GM12878 (cell line): ENCODE measurements at regions not wholly inside any gene's neighbourhood (a gene's known extent, or its start where the extent isn't known, plus 50 kb on each side); places are given as distances from the start of the nearest gene placed in this dataset.

ENCODE experiments used
- ATAC-seq: fragments of 200-7000 bp; cut with Tn5 transposase; 3 replicates; pipeline ENCODE4 v1.9.1; 2020; ENCODE audit warnings: mild to moderate bottlenecking, moderate library complexity
- BruUV-seq: library from RNA; stranded (reverse); fragments of 400-500 nt; replicated peaks from 2 replicates; lab custom pipeline; 2021; lab: Mats Ljungman, UMichigan
- CTCF ChIA-PET: fragments of 300-600 bp; sonication (Branson Sonifier 250); formaldehyde crosslinking; extraction: SDS; loops from one replicate; lab custom pipeline; 2021; ENCODE audit warnings: inconsistent platforms; lab: Yijun Ruan, JAX
- POLR2A ChIA-PET: fragments of 350-600 bp; formaldehyde crosslinking; extraction: SDS; loops from one replicate; lab custom pipeline; 2021; ENCODE audit warnings: inconsistent platforms; lab: Charles Lee
- RAD21 ChIA-PET: fragments of 300-600 bp; sonication (Branson Sonifier 250); formaldehyde crosslinking; loops from one replicate; lab custom pipeline; 2023; ENCODE audit warnings: antibody characterized with exemption; ENCODE audit not compliant: unreplicated experiment; lab: Charles Lee
- SMC1A ChIA-PET: fragments of 300-600 bp; sonication (Branson Sonifier 250); formaldehyde crosslinking; loops from one replicate; lab custom pipeline; 2023; ENCODE audit not compliant: unreplicated experiment, uncharacterized antibody; lab: Charles Lee
- DNase-seq: peaks from one replicate; pipeline ENCODE4 v3.0.0-alpha.2; 2011; ENCODE audit warnings: low read depth, low spot score
- FAIRE-seq: peaks from 3 replicates; lab custom pipeline; 2011; peaks lifted over from hg19 to GRCh38; lab: Jason Lieb, UNC
- H2AFZ ChIP-seq: 2 replicates; pipeline ENCODE4 v1.6.0; 2011; ENCODE audit warnings: low read depth, low read length, control low read depth; ENCODE audit not compliant: control insufficient read depth
- H3K27ac ChIP-seq: 2 replicates; pipeline ENCODE4 v1.5.1; 2011; ENCODE audit warnings: control low read depth; ENCODE audit not compliant: control insufficient read depth, insufficient read depth
- H3K27me3 ChIP-seq, 2 experiments: replicated peaks in 1 of 2; 2 replicates each; pipeline versions ENCODE4 v1.6.0 to v1.6.1; 2011; ENCODE audit warnings: low read length in 1 of 2; ENCODE audit not compliant: control insufficient read depth in 2 of 2, insufficient read depth in 2 of 2
- H3K36me3 ChIP-seq, 2 experiments: 2 replicates each; pipeline ENCODE4 v1.5.1; 2011; ENCODE audit warnings: low read length in 1 of 2; ENCODE audit not compliant: control insufficient read depth in 2 of 2, insufficient read depth in 2 of 2
- H3K4me1 ChIP-seq: 2 replicates; pipeline ENCODE4 v1.6.1; 2011; ENCODE audit warnings: mild to moderate bottlenecking, low read length, moderate library complexity, mixed read lengths; ENCODE audit not compliant: control insufficient read depth, insufficient read depth
- H3K4me2 ChIP-seq: 2 replicates; pipeline ENCODE4 v1.6.0; 2011; ENCODE audit warnings: control low read depth; ENCODE audit not compliant: control insufficient read depth, insufficient read depth
- H3K4me3 ChIP-seq: fragments of 200-600 bp; sonication (generic); 2 replicates; pipeline ENCODE4 v1.5.1; 2016
- H3K79me2 ChIP-seq: 2 replicates; pipeline ENCODE4 v1.6.0; 2011; ENCODE audit warnings: low read length; ENCODE audit not compliant: control insufficient read depth, insufficient read depth
- H3K9ac ChIP-seq: 2 replicates; pipeline ENCODE4 v1.8.0; 2011; ENCODE audit warnings: low read length, control low read depth, mixed read lengths; ENCODE audit not compliant: control insufficient read depth, insufficient read depth
- H3K9me3 ChIP-seq: replicated peaks from 3 replicates; pipeline ENCODE4 v1.5.1; 2011; ENCODE audit warnings: mild to moderate bottlenecking, low read length; ENCODE audit not compliant: control insufficient read depth, insufficient read depth
- H4K20me1 ChIP-seq: 2 replicates; pipeline ENCODE4 v1.6.0; 2011; ENCODE audit not compliant: control insufficient read depth, insufficient read depth
- ELK1 ChIP-seq: IDR thresholded peaks from 2 replicates; pipeline ENCODE4 v1.6.1; 2012; ENCODE audit warnings: low read depth, low read length, improper control_type of control experiment
- GABPA ChIP-seq: IDR thresholded peaks from 2 replicates; pipeline ENCODE4 v1.6.1; 2014; ENCODE audit warnings: antibody characterized with exemption, low read depth, mild to moderate bottlenecking, inconsistent platforms
- IKZF2 ChIP-seq, 2 experiments: fragments of 450-650 bp; IDR thresholded peaks; 2 replicates each; pipeline ENCODE4 v1.6.1; 2017; ENCODE audit warnings: mild to moderate bottlenecking in 2 of 2, moderate library complexity in 2 of 2
- KAT2A ChIP-seq: conservative IDR thresholded peaks from 2 replicates; pipeline ENCODE4 v1.6.1; 2011; ENCODE audit warnings: low read depth, low read length; ENCODE audit not compliant: control insufficient read depth
- NKRF ChIP-seq: fragments of 450-650 bp; conservative IDR thresholded peaks from 2 replicates; pipeline ENCODE4 v1.6.1; 2017; ENCODE audit warnings: mild to moderate bottlenecking, moderate library complexity
- PML ChIP-seq: IDR thresholded peaks from 2 replicates; pipeline ENCODE4 v1.6.1; 2012; ENCODE audit warnings: low read length, inconsistent platforms
- SP1 ChIP-seq: IDR thresholded peaks from one replicate; pipeline ENCODE4 v1.6.1; 2011; ENCODE audit warnings: low read depth, low read length
- SRF ChIP-seq, 2 experiments: IDR thresholded peaks; 2 replicates each; pipeline ENCODE4 v1.6.1; 2011; ENCODE audit warnings: low read depth in 2 of 2, low read length in 2 of 2, mild to moderate bottlenecking in 1 of 2, moderate library complexity in 1 of 2
- STAT1 ChIP-seq: fragments of 450-650 bp; conservative IDR thresholded peaks from 2 replicates; pipeline ENCODE4 v1.6.1; 2014; ENCODE audit warnings: antibody characterized with exemption, mild to moderate bottlenecking
- ZNF687 ChIP-seq: fragments of 450-650 bp; IDR thresholded peaks from 2 replicates; pipeline ENCODE4 v1.6.1; 2017; ENCODE audit warnings: mild to moderate bottlenecking, moderate library complexity
- WGBS: methylation state at CpG from one replicate; pipeline ENCODE4 v1.1.6; 2016; ENCODE audit warnings: low lambda C conversion rate; ENCODE audit not compliant: insufficient replicate concordance, insufficient coverage; ENCODE audit errors: missing lambda C conversion rate; 5-methylcytosine and 5-hydroxymethylcytosine counted together
- in situ Hi-C: fragments of 300-500 bp; cut with MboI; formaldehyde crosslinking; loops from 9 replicates; pipeline ENCODE4 v1.14.3; 2018; ENCODE audit warnings: mixed read lengths
- intact Hi-C: fragments of 100-400 bp; cut with micrococcal nuclease; formaldehyde crosslinking; loops from one replicate; pipeline ENCODE4 v1.14.2; 2022; ENCODE audit not compliant: unreplicated experiment

GRCh38 chr2:153197402-153198386 is 280.9 kb downstream of the RPRM start (continued):
- TF ChIP-seq IKZF2 (IDR thresholded peaks at IDR 0.05) (no peak), GABPA (no peak), SP1 (no peak), KAT2A (no peak), SRF (IDR thresholded peaks at IDR 0.05; ENCODE audit: low read depth in 2 of 2, low read length in 2 of 2) (no peak)

- Histone ChIP-seq H3K9ac (no peak overlapping the region), H2AFZ (no peak overlapping the region), H3K27me3 (no peaks in the 10 kb centered on the region), H3K4me3 (no peak overlapping the region), H3K4me2 (no peak overlapping the region), H3K9me3 (no peaks in the 10 kb centered on the region), H3K27ac (no peak overlapping the region), H3K79me2 (no peaks in the 10 kb centered on the region), H3K36me3 (no peaks in the 10 kb centered on the region), H3K4me1 (no peaks in the 10 kb centered on the region), H4K20me1 (no peaks in the 10 kb centered on the region)
- CTCF ChIA-PET, result no interaction called here
- no peak for ATAC-seq
- SMC1A ChIA-PET, result no interaction called here
- intact Hi-C loops (loop anchor here (5.0 kb wide), 1 partner anchor 741 kb away; no protein-coding TSS in a partner anchor), in situ Hi-C loops (no loop called here)
- POLR2A ChIA-PET, result interaction anchor here (0.5 kb wide), 1 partner anchor 10 kb away, joined by 3 read pairs; no protein-coding TSS in a partner anchor
- no peak for FAIRE-seq
- 4% methylated on average over 8 of the region's 8 CpGs for WGBS
- no TSS peak for BruUV-seq
- RAD21 ChIA-PET, result no interaction called here
- DNase-seq, result no peak
- TF ChIP-seq PML, result no peak
- TF ChIP-seq NKRF, result no peak
- no peak for TF ChIP-seq ZNF687
- TF ChIP-seq ELK1, result no peak
- no peak for TF ChIP-seq STAT1
These were observed 282.0 kb downstream of the RPRM start for GRCh38 chr2:153196378-153197058.
